ENCODE measurements at regions not wholly inside any gene's neighbourhood (a gene's known extent, or its start where the extent isn't known, plus 50 kb on each side); places are given as distances from the start of the nearest gene placed in this dataset.

GRCh38 chr7:84746353-84746752, 440.5 kb downstream of the SEMA3D start:
- H3K9me2 ChIP-seq (ENCODE audit: insufficient read depth, low read length) = no peaks in the 10 kb centered on the region
- CTCF ChIA-PET (ENCODE audit: unreplicated experiment) = no interaction called here
- H3K36me3 ChIP-seq (ENCODE audit: insufficient read depth, low read length) = no peaks in the 10 kb centered on the region
- no peaks in the 10 kb centered on the region for H3K4me1 ChIP-seq (ENCODE audit: insufficient read depth, low read length, poor library complexity, severe bottlenecking)
- no peak overlapping the region for H3K27ac ChIP-seq (ENCODE audit: low read depth, low read length, poor library complexity, severe bottlenecking)
- H3K4me2 ChIP-seq (ENCODE audit: low read length) = no peak overlapping the region
- H4K20me1 ChIP-seq (ENCODE audit: insufficient read depth, low read length) = no peaks in the 10 kb centered on the region
- no peaks in the 10 kb centered on the region for H3K9me3 ChIP-seq (ENCODE audit: low read length)
- intact Hi-C loops (cut with micrococcal nuclease; ENCODE audit: unreplicated experiment) = no loop called here
- BruUV-seq (replicated peaks) = no TSS peak
- TF ChIP-seq EZH2phosphoT487 (IDR thresholded peaks at IDR 0.05; ENCODE audit: borderline replicate concordance, low read depth, low read length) = no peak
- no peak for TF ChIP-seq CTCF (conservative IDR thresholded peaks at IDR 0.05; ENCODE audit: low read length)
- H2AFZ ChIP-seq (ENCODE audit: low read length) = no peak overlapping the region
- POLR2A ChIA-PET = interaction anchor here (0.7 kb wide), 1 partner anchor 116 kb away, joined by 4 read pairs; no protein-coding TSS in a partner anchor
- no peak overlapping the region for H3K4me3 ChIP-seq (ENCODE audit: low read depth, low read length, poor library complexity, severe bottlenecking)
- no peaks in the 10 kb centered on the region for H3K79me2 ChIP-seq (ENCODE audit: insufficient read depth, low read depth, low read length)
- DNase-seq (ENCODE audit: low spot score) = no peak

- H3K9me3 ChIP-seq (ENCODE audit: low read length) = no peaks in the 10 kb centered on the region
- no peaks in the 10 kb centered on the region for H3K36me3 ChIP-seq (ENCODE audit: insufficient read depth, low read length)
- TF ChIP-seq CTCF (conservative IDR thresholded peaks at IDR 0.05; ENCODE audit: low read length) (no peak), EZH2phosphoT487 (IDR thresholded peaks at IDR 0.05; ENCODE audit: borderline replicate concordance, low read depth, low read length) (no peak)
- ChIA-PET POLR2A (no interaction called here), CTCF (ENCODE audit: unreplicated experiment) (no interaction called here)
- no peaks in the 10 kb centered on the region for H3K9me2 ChIP-seq (ENCODE audit: insufficient read depth, low read length)
- intact Hi-C loops (cut with micrococcal nuclease; ENCODE audit: unreplicated experiment) = no loop called here
- no peaks in the 10 kb centered on the region for H4K20me1 ChIP-seq (ENCODE audit: insufficient read depth, low read length)
- no peak overlapping the region for H2AFZ ChIP-seq (ENCODE audit: low read length)
- no peaks in the 10 kb centered on the region for H3K79me2 ChIP-seq (ENCODE audit: insufficient read depth, low read depth, low read length)
- DNase-seq (ENCODE audit: low spot score) = no peak
- BruUV-seq (replicated peaks) = no TSS peak
- no peak overlapping the region for H3K27ac ChIP-seq (ENCODE audit: low read depth, low read length, poor library complexity, severe bottlenecking)
- no peaks in the 10 kb centered on the region for H3K4me1 ChIP-seq (ENCODE audit: insufficient read depth, low read length, poor library complexity, severe bottlenecking)
- no peak overlapping the region for H3K4me3 ChIP-seq (ENCODE audit: low read depth, low read length, poor library complexity, severe bottlenecking)
- H3K4me2 ChIP-seq (ENCODE audit: low read length) = no peak overlapping the region
Measured at GRCh38 chr7:84744385-84744784, 442.5 kb downstream of the SEMA3D start.

GRCh38 chr7:84738583-84739150, 448.2 kb downstream of the SEMA3D start:
- CTCF ChIA-PET (ENCODE audit: unreplicated experiment) = no interaction called here
- no TSS peak for BruUV-seq (replicated peaks)
- TF ChIP-seq CTCF (conservative IDR thresholded peaks at IDR 0.05; ENCODE audit: low read length) (no peak), EZH2phosphoT487 (IDR thresholded peaks at IDR 0.05; ENCODE audit: borderline replicate concordance, low read depth, low read length) (no peak)

More at GRCh38 chr7:84738583-84739150, 448.2 kb downstream of the SEMA3D start:
- H3K9me3 ChIP-seq (ENCODE audit: low read length) = no peaks in the 10 kb centered on the region
- H3K79me2 ChIP-seq (ENCODE audit: insufficient read depth, low read depth, low read length) = no peaks in the 10 kb centered on the region
- no peaks in the 10 kb centered on the region for H3K4me1 ChIP-seq (ENCODE audit: insufficient read depth, low read length, poor library complexity, severe bottlenecking)
- H3K36me3 ChIP-seq (ENCODE audit: insufficient read depth, low read length) = no peaks in the 10 kb centered on the region
- H3K4me2 ChIP-seq (ENCODE audit: low read length) = no peak overlapping the region
- H2AFZ ChIP-seq (ENCODE audit: low read length) = no peak overlapping the region
- intact Hi-C loops (cut with micrococcal nuclease; ENCODE audit: unreplicated experiment) = no loop called here
- no peaks in the 10 kb centered on the region for H3K9me2 ChIP-seq (ENCODE audit: insufficient read depth, low read length)
- no peak overlapping the region for H3K4me3 ChIP-seq (ENCODE audit: low read depth, low read length, poor library complexity, severe bottlenecking)
- H4K20me1 ChIP-seq (ENCODE audit: insufficient read depth, low read length) = no peaks in the 10 kb centered on the region
- no peak for DNase-seq (ENCODE audit: low spot score)
- no peak overlapping the region for H3K27ac ChIP-seq (ENCODE audit: low read depth, low read length, poor library complexity, severe bottlenecking)
- POLR2A ChIA-PET = no interaction called here
